ENCODE measurements at regions not wholly inside any gene's neighbourhood (a gene's known extent, or its start where the extent isn't known, plus 50 kb on each side); places are given as distances from the start of the nearest gene placed in this dataset.
A peak's percentile ranks its signal among the peaks of the same experiment; 100 is the strongest.

DNA sequence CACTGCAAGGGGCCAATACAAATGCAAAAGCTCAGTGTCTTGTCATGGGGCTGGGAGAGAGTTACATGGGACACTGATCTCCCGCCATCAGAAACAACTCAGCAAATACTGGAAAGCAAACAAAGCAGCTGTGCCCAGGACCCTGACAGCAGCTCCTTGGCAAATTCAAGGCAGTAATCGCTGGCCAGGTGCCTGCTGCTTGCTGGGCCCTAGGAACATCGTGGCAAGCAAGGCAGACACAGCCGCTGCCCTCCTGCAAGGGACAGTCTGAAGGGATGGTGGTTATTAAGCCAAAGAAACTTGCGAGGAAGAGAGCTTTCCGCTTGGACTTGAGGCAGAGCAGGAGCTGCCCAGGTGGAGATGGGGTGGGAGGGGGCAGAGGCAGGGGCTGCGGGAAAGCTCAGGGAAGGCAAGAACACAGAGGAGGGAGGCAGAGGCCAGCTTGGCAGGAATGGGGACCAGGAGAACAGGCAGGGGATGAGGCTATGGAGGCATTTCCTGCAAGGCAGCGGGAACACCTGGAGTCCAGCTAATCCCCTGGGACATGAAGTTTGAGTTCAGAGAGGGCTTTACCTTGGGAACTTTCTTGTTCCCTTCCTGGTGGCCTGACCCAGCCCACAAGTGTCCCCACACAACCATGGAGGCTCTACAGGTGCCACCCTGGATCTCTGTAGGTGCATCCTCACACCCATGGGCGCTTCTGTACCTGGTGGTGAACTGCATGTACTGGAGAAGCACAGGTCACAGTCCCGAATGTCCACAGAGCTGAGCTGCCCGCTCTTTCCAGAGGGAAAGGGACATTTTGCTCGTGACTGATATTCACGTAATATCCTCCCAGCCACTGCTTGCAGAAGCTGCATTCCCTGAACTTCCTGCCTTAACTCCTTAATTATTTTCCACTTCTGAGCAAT lies 78.7 kb upstream of the ATP2B2 start:
- DNase-seq (ENCODE audit: low read depth in 2 of 2): no peak

DNA sequence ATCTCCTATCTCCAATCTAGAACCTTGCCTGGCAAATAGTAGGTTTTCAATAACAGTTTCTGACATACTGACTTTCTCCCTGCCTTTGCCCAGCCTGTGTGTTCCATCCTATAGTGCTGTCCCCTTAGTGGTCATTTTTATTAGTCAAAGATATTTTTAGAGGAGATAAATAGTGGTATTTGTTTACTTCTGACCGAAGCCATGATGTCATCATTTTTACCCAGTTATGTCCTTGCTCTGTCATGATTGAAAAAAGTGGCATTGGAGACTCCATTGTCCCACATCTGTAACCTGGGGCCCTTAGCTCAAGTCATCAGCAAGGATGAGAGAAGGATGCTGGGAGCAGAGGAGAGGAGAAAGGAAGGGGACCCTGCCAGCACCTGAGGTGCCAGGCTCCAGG lies 80.6 kb upstream of the ATP2B2 start:
- no peak for DNase-seq (ENCODE audit: low read depth in 2 of 2)

DNA sequence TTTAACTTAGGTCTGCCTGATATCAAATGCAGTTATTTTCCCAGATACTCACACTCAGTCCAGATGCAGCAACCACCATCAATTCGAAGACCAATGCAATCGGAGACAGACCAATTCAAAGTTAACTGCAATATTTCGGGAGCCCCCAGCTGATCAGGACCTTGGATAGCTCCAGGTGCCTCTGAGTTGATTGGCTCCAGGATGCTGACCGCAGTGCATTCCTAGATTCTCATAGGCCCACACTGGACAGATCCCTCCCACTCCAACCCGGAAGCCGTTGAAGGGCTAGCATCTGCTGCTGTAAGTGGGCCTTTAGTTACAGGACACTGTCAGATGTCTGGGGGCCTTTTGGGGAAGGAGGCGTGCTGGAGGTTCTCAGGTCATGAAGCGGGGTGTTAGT lies 89.5 kb upstream of the ATP2B2 start:
- peak; percentile 1 to 25 for DNase-seq (ENCODE audit: low read depth in 2 of 2)

DNA sequence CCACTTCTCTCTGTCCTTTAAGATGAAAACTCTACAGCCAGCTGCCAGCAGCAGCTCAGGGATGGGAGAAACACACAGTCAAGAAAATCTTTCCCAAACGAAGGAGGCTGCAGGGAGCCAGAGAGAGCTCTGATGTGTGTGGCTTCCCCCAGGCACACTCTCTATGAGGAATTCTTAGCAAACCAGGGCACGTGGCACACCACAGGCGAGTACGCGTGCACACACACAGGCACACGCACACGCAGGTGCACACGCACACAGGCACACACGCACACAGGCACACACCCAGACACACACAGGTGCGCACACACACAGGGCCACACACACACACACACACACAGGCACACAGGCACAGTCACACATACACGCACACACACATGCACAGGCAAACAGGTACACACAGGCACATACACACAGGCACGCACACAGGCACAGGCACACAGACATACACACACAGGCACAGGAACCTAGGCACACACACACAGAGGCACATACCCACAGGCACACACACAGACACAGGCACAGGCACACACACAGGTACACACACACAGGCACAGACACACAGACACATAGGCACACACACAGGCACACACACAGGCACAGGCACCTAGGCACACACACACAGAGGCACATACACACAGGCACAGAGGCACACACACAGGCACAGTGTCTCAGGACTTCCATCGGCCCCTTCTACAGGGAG lies 91.5 kb upstream of the ATP2B2 start:
- DNase-seq (ENCODE audit: low read depth in 2 of 2): no peak

DNA sequence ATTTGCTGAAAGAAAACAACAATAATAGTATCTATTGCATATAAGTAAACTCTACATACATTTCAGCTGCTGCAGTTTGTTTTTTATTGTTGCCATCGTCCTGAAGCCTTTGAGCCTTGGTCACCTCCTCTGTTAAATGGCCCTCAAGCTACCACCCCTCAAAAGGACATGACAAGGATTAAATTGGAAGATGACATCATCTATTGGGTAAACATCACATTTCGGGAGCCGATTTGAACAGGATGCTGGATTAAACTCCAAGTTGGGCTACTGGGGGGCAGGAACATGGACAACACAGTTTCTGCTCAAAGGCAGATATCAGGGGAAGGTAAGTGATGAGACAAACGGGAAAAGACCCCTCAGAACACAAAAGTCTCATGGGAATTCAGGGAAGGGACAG lies 92.3 kb upstream of the ATP2B2 start:
- no peak for DNase-seq (ENCODE audit: low read depth in 2 of 2)

DNA sequence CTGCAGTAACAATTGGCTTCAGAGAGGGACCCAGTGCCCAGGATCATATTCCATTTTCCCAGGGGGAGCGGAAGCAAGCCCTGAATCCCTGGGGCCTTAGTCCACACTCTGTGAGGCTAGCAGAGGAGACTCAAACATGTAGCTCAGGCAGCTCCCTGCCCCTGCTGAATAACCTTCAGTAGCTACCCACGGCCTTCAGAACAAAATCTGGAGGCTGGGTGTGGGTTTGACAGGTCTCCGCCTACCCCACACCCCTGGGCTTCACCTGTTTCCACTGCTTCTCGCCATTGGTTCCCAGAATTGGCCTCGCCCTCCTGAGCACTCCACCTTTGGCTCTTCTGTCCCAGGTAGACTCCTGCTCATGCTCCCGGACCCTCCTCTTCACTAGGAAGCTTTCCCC lies 93.6 kb upstream of the ATP2B2 start:
- DNase-seq (ENCODE audit: low read depth in 2 of 2): no peak

DNA sequence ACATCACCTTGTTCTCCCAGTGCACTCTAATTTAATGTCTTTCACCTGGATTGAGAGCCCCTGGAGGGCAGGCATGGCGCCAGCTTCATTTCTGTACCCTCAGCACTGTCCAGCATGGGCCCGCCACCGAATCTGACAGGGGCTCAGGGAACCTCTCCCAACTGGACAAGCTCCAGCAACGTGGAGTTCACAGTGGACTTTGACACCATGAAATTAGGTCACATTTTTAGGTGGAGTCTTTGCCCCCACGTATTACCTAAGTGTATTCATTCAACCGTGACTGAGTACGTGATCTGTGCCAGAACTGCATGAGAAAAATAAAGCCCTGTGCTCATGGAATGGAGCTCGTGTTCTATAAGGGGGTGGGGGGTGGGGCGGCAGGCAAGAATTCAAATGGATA lies 94.1 kb upstream of the ATP2B2 start:
- no peak for DNase-seq (ENCODE audit: low read depth in 2 of 2)

DNA sequence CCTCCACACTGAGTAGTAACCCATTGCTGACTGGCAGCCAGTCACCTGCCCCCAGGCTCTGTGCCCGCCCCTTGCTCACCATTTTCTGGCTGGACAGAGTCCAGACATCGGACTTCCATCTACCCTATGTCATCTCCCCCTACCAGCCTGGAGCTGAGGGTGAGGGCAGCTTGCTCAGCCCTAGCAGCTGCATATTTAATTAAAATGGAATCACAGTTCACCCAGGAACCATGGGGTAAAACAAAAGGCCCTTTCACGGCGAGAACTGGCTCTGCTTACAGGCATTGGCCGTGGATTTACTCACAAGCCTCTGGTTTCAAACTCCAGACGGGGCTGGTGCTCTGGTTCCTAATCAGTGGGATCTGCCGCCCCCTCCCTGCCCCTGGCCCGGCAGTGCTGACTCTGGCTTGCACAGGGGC lies 94.9 kb upstream of the ATP2B2 start:
- no peak for DNase-seq (ENCODE audit: low read depth in 2 of 2)

DNA sequence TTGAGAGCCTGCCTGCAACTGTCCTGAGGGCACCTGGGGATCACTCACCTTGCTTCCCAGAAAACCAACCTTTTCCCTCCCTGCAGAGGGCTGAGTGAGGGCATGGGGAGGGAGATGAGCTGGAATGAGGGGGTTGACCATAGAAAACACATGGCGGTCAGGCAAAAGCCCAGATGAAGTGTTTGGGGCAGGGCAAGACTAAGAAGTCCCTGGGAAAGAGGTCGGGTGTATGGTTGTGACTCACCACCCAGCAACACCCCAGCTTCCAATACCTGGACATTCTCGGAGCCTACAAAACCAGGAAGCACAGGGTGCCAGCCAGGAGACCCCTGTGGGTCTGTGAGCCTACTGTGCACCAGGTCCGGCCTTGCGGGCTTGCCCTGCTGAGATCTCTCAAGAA lies 95.3 kb upstream of the ATP2B2 start:
- no peak for DNase-seq (ENCODE audit: low read depth in 2 of 2)

DNA sequence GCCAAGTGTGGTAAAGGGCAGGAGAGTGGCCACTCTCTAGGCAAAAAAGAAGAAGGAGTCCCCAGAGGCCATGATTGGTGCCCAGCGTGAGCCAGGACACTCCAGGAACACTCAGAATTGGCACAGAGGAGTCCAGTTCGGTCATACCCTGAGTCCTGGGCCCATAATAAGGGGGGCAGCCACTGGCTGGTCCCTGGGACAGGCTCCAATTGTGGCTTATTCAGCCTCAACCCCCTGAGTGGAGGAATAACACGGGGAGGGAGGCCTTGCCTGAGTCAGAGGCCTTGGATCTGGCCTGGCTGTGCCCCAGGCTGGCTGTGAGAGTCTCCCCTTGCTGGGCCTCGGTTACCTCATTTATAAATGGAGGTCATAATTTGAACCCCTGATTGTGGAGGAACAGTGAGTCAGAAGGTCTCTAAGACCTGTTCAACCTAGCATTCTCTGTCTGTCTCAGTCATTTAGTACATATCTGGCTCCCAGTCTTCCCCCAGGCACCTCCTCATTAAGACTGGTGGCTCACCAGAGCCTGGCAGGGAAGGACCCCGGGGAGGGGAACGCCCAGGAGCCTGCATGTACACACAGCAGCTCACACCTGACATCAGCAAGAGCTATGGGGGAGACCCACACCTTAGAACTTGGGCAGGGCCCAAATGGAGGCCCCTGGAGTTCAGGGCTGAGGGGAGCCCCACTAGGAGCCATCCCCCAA lies 95.9 kb upstream of the ATP2B2 start:
- no peak for DNase-seq (ENCODE audit: low read depth in 2 of 2)

DNA sequence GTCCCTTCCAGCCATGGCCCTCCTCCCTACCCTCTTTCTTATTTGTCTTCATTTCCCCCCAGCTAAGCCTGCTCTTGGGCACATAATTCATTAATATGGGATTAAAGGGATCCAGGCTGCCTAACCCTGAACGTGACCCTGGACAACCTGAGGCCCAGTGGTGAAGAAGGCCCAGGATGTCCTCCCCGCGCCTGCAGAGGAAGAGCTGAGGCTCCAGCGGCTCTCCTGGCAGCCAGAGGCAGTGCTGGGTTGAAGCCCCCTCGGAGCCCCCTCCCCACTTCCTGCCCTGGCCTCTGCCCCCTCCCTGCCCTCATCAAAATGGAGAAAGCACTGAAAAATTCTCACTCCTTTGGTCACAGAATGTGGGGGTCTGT lies 96.5 kb upstream of the ATP2B2 start:
- DNase-seq (ENCODE audit: low read depth in 2 of 2): no peak

DNA sequence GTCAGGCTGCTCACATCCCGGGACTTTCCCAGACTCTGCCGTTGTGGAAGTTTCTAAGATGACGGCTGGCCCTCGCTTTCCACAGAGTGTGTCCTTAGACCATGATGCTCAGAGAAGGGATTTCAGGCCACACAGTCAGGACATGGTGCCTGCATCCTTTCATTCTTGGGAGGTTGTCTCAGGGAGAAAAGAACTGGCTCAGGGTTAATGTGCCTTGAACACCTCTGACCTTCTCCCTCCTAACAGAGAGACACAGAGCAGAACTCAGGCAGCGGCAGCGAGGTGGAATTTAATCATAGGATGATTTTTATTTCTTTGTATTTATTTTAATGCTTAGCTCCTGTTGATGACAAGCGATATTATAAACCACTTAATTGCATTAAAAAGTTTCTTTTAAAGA lies 96.9 kb upstream of the ATP2B2 start:
- no peak for DNase-seq (ENCODE audit: low read depth in 2 of 2)

DNA sequence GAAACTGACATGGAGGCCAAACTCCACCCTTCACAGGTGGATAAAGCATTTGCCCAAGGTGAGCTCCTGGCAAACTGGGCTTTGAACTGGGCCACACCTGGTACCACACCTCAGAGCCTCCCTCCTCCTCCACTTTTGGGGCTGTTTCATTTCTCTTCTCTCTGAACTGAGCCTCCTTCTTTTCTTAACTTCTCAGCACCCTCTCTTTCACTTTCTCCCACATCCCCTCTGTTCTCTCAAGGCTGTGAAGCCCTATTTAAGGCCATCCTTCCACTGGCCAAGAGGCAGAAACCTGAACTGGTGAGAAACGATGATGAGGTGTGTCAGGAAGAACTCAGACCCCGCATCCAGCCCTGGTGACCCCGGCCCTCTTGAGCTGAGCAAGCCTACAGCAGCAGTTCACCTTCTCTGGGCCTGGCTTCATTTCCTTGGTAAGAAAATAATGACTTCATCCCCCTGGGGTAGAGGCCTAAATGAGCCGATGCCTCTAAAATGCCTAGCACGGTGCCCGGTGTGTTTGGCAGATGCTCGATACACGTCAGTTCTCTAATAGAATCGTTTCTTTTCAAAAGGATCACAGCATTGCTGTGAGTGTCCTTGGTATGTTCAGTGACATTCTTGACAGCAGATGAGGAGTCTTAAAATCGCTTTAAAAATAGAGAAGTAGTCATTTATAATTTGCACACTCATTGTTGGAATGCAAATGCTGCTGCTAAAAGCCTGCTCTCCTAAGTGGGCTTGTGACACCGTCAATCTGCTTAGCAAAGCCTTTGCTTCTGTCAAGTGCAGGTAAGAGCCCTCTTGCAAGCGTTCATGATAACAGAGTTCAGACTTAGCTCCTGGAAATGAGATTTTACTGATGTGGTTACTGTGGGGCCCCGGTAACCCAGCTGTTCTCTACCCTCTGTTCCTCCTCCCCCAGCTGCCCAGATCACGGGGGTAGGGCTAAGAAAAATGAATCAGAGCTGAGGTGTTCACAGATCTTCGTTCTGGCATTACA lies 97.7 kb upstream of the ATP2B2 start:
- peak; percentile 21 to 41 for DNase-seq (ENCODE audit: low read depth in 2 of 2)

DNA sequence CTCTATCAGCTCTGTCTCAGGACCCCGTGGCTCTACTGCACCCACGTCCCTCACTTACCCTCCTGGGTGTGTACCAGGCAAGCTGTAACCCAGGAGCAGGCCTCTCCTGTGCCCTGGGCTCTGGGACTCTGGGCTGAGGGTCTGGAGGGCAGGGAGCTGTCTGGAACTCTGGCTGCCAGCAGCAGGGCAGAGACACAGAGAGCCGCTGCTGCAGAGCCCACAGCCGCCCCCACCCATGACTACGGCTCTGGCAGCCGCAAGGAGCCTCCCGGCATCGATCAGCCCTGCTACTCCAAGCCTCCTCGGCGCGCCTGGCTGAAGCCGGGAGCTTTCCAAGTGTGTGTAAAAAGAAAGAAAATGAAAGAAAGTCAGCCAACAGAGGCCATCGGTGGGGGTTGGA lies 103.7 kb upstream of the ATP2B2 start:
- no peak for DNase-seq (ENCODE audit: low read depth in 2 of 2)

DNA sequence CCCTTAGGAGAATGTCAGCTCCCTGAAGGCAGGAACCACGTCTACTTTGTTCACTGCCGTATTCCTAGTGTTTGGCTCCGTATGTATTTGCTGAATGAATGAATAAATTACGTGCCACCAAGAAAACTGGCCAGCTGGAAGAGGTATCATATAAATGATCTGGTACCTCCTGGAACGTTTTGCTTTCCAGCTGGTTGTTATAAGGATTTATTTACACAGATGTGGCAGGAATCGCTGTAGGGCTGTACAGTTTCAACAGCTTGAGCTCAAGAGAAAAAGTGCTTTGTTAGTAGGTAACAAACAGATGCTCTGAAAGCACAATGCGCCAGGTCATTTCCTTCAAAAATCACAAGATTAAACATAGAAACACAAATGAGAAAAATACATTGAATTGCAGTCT lies 108.8 kb upstream of the ATP2B2 start:
- no peak for DNase-seq (ENCODE audit: low read depth in 2 of 2)

DNA sequence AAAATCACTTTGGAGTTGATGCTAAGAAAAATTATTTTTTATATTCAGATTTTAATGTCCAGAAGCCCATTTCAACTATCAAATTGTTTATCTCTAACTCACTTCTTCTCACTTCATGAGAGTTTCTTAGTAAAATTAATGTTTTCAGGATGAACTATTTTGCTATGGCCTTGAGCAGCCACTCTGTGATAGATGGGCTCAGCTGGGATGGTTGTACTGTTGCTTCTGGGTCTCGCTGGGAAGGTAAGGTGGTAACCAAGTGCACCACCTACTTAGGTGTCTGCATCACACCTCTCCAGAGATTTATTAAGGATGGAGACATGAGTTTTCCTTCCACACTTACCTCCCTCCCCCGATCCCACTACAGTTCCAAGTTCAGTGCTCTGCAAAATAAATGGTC lies 110.3 kb upstream of the ATP2B2 start:
- no peak for DNase-seq (ENCODE audit: low read depth in 2 of 2)

DNA sequence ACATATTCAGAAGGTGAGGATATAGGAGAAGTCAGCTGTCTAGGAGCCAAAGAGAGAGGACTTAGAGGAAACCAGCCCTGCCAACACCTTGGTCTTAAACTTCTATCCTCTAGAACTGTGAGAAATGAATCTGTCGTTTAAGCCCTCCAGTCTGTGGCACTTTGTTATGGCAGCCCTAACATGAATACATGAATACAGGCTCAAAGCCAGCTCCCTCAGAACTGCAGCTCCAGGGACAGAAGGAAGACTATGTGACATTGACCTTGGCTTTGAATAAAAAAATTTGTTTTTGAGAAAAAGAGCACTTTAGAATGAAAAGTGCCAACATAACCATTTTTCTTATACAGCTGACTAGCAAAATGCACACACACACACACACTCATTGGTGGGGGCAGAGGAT lies 110.9 kb upstream of the ATP2B2 start:
- no peak for DNase-seq (ENCODE audit: low read depth in 2 of 2)

DNA sequence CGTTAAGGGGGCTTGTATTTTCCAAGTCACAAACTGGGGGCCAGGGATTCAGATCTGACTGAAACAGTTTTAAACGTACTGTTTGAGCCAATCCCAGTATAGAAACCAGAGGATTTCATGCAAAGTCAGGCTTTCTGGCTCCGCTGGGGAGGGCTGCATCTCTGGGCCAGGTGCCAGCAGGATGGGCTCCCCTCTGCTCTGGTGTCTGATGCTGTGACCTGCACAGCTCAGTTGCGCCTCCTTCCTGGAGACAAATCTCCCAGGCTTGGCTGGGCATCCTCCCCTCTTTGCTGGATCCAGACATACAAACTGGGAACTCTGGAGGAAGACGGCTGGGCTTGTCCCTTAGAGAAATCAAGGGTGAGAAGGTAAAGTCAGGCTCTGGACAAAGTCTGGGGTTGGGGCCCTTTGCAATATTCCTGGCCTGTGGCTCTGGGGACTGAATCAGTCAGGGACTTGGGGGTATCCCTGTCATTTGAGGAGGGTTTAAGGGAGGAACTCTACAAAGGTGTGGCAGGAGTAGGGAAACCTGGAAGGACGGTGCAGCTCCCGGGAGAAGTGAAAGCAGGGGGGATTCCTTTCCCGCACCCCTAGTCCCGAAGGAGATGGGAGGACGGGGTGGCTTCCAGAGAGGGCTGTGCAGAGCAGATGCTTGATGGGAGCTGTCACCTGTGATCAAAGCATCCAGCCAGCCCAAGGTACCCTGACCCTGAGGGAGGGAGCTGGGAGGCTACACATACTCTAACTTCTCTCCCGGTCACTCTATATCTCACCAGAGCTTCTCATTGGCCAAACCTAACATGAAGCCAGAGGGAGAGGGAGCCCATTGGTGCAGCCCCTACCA lies 114.8 kb upstream of the ATP2B2 start:
- no peak for DNase-seq (ENCODE audit: low read depth in 2 of 2)

DNA sequence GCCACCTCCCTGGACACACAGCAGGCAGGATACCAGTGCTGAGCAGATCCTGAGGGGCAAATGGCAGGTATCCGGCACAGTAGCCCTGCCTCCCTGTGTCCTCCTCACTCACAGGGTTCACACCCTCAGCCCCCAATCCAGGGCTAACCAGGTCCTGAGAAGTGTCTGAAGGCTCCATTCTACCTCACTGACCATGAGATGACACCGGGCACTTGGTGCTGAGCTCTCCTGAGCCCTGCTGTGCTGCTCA lies 115.4 kb upstream of the ATP2B2 start:
- DNase-seq (ENCODE audit: low read depth in 2 of 2): no peak

DNA sequence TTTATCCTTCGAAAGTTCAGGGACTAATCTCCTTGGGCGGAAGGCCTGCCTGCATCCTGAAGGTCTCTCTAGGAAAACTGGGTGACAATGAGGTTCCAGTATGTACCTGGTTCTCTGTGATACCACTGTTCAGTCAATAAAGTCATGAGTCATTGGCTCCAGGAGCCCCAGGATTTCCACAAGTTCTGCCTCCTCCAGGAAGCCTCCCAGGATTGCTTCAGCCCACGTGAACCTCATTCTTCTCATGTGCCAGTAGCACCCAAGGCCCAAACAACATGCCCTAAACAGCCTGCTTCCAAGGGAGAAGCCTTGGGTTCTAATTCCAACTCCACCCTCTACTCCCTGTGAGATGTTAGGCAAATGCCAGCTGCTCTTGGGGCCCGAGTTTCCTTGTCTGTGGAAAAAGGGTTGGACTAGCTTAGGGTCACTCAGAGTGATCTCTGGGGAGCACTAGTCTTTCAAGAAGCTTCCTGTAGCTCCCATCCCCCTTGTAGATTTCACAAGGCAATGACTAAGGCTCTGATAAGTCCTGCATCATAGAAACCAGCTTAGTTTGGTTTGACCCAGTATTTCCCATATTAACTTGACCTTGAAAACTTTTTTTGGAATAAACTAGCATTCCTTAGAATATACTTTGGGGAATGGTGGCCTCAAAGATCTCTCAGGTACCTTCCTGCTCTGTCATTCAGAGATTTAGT lies 118.3 kb upstream of the ATP2B2 start:
- DNase-seq (ENCODE audit: low read depth in 2 of 2): no peak
